T-cell (primary cell): ENCODE measurements at regions not wholly inside any gene's neighbourhood (a gene's known extent, or its start where the extent isn't known, plus 50 kb on each side); places are given as distances from the start of the nearest gene placed in this dataset.
A peak's percentile ranks its signal among the peaks of the same experiment; 100 is the strongest.

ENCODE experiments used
- ATAC-seq, 4 experiments: fragments of 200-7000 bp in 3 of 4; fragments of 150-1000 bp in 1 of 4; cut with Tn5 transposase; replicated peaks in 1 of 4; 1 replicate in 3 of 4; 2 replicates in 1 of 4; pipeline ENCODE4 v1.10.0; 2021; ENCODE audit warnings: moderate library complexity in 3 of 4, mild to moderate bottlenecking in 2 of 4, moderate number of reproducible peaks in 1 of 4
- CTCF ChIA-PET, 2 donors: fragments of 300-600 bp; sonication (Branson Sonifier 250); formaldehyde crosslinking; loops; one replicate each; lab custom pipeline; 2022; ENCODE audit warnings: antibody characterized with exemption in 2 of 2; lab: Charles Lee
- POLR2A ChIA-PET, 2 donors: fragments of 300-600 bp; sonication (Branson Sonifier 250); formaldehyde crosslinking; loops; one replicate each; lab custom pipeline; 2022; ENCODE audit warnings: antibody characterized with exemption in 2 of 2; lab: Charles Lee
- DNase-seq, 35 experiments: peaks; one replicate each; pipeline versions ENCODE4 v3.0.0 to v3.0.0-alpha.2; 2013 to 2023
- H3K27ac ChIP-seq: one replicate; pipeline ENCODE4 v1.5.1; 2013; ENCODE audit warnings: low read length
- H3K27me3 ChIP-seq, 2 experiments: replicated peaks in 1 of 2; 1 replicate in 1 of 2; 2 replicates in 1 of 2; pipeline versions ENCODE4 v1.6.1 to v1.7.0; 2013; ENCODE audit warnings: low read length in 1 of 2, mixed read lengths in 1 of 2; ENCODE audit not compliant: control insufficient read depth in 2 of 2, insufficient read depth in 2 of 2; ENCODE audit errors: extremely low read depth in 1 of 2
- H3K36me3 ChIP-seq, 2 donors: 1 replicate in 1 of 2; 2 replicates in 1 of 2; pipeline versions ENCODE4 v1.6.1 to v1.7.0; 2013; ENCODE audit warnings: low read length in 1 of 2; ENCODE audit not compliant: control insufficient read depth in 2 of 2, insufficient read depth in 1 of 2; ENCODE audit errors: extremely low read depth in 1 of 2
- H3K4me1 ChIP-seq, 2 experiments: 1 replicate in 1 of 2; 2 replicates in 1 of 2; pipeline versions ENCODE4 v1.6.1 to v1.7.0; 2013; ENCODE audit warnings: low read length in 2 of 2, mixed read lengths in 1 of 2; ENCODE audit not compliant: insufficient read depth in 2 of 2, control insufficient read depth in 1 of 2; ENCODE audit errors: extremely low read depth in 1 of 2
- H3K4me3 ChIP-seq, 2 donors: 1 replicate in 1 of 2; 2 replicates in 1 of 2; pipeline versions ENCODE4 v1.5.1 to v1.7.0; 2013; ENCODE audit warnings: mild to moderate bottlenecking in 2 of 2, low read length in 1 of 2, moderate library complexity in 1 of 2; ENCODE audit not compliant: control insufficient read depth in 1 of 2; ENCODE audit errors: extremely low read depth in 1 of 2
- H3K9me3 ChIP-seq: 2 replicates; pipeline ENCODE4 v1.7.0; 2013
- H3K27ac Mint-ChIP-seq, 2 donors: one replicate each; pipeline ENCODE4 v1.8.0; 2020 to 2021; ENCODE audit warnings: mild to moderate bottlenecking in 2 of 2, mixed read lengths in 2 of 2
- H3K27me3 Mint-ChIP-seq, 2 donors: one replicate each; pipeline ENCODE4 v1.8.0; 2021 to 2022; ENCODE audit warnings: mixed read lengths in 2 of 2
- H3K36me3 Mint-ChIP-seq: one replicate; pipeline ENCODE4 v1.8.0; 2021; ENCODE audit warnings: mixed read lengths
- H3K4me1 Mint-ChIP-seq, 3 donors: one replicate each; pipeline ENCODE4 v1.8.0; 2020 to 2022; ENCODE audit warnings: mixed read lengths in 3 of 3, mild to moderate bottlenecking in 1 of 3
- H3K4me3 Mint-ChIP-seq, 3 donors: one replicate each; pipeline ENCODE4 v1.8.0; 2020 to 2022; ENCODE audit warnings: mild to moderate bottlenecking in 3 of 3, mixed read lengths in 3 of 3, moderate library complexity in 3 of 3
- H3K9me3 Mint-ChIP-seq, 3 donors: one replicate each; pipeline ENCODE4 v1.8.0; 2020 to 2022; ENCODE audit warnings: mixed read lengths in 3 of 3
- WGBS: methylation state at CpG from one replicate; pipeline ENCODE4 v1.1.5; 2013; ENCODE audit warnings: missing lambda C conversion rate; ENCODE audit not compliant: insufficient coverage; 5-methylcytosine and 5-hydroxymethylcytosine counted together

DNA sequence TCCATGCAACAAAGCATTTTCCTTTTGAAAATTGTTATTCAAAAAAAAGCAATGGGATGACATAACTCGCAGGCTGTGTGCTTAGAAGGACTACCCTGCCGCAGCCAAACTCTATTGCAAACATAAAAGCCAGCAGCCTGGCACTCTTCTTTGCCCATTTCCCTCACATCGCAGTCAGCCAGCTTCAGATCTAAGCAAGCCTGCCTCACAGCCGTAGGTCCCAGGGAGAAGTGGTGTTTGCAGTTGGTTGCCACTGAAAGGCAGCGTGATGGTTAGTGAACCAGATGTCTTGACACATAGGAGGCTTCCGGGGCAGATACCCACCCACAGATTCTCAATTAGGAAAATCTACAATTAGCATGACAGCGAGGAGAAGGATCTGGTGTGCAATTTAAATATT lies 655.2 kb downstream of the RNF144A start:
- POLR2A ChIA-PET = no interaction called here

DNA sequence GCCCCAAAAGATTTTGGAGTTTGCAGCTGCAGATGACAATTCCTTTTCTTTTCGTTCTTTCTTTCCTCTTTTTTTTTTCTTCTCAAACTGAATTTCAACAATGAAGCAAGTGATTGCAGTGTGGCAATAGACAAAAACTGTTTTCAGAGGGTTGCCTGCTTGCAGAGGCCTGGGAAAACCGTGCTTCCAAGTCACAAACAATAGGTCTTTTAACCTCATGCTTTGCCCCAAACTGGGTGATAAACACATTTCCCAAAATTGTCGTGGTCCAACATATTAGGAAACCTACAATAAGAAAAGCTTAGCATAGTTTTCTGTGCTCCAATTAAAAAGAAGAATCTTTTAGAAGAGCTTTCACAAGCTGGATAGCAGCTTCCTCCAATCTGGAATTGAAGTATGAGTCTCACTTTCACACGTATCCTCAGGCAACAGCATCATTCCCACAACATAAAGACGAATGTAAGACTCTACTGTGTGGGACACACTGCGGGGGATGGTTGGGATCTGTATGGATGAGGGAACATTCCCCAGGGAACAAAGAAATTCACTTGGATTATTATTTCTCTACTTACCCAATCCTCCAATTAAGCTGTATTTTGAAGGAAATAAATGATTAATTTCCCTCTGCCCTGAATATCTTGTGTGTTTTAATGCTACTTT lies 656.1 kb downstream of the RNF144A start:
- no peaks in the 10 kb centered on the region for H3K27me3 ChIP-seq
- ChIA-PET POLR2A (no interaction called here), CTCF (no interaction called here)
- peaks cover 31 to 41% of the 10 kb centered on the region in 2 experiments for H3K4me1 ChIP-seq
- H3K27me3 Mint-ChIP-seq = no peaks in the 10 kb centered on the region
- H3K27ac Mint-ChIP-seq = peak overlapping the region; percentile 72 to 81
- H3K4me3 Mint-ChIP-seq = peak overlapping the region in 1 of 3 donors; percentile 31
- H3K9me3 ChIP-seq = no peaks in the 10 kb centered on the region
- H3K27ac ChIP-seq = no peak overlapping the region
- H3K4me3 ChIP-seq = no peak overlapping the region
- H3K4me1 Mint-ChIP-seq = peaks cover 42 to 44% (median 42%) of the 10 kb centered on the region in 3 donors
- no peak for DNase-seq
- peaks cover 8% of the 10 kb centered on the region for H3K36me3 Mint-ChIP-seq
- H3K9me3 Mint-ChIP-seq = peaks cover 10 to 11% (median 11%) of the 10 kb centered on the region in 3 donors
- H3K36me3 ChIP-seq = no peaks in the 10 kb centered on the region
- WGBS = no CpG with 5 or more reads among the region's 6 CpGs
- ATAC-seq = no peak

More for the DNA sequence above, 655.2 kb downstream of the RNF144A start:
- Histone ChIP-seq H3K4me1 (peaks cover 38 to 48% of the 10 kb centered on the region in 2 experiments), H3K36me3 (no peaks in the 10 kb centered on the region), H3K4me3 (no peak overlapping the region), H3K27me3 (no peaks in the 10 kb centered on the region), H3K9me3 (no peaks in the 10 kb centered on the region), H3K27ac (no peak overlapping the region)
- peak in 32 of 35 experiments; percentile 6 to 63 (median 24) for DNase-seq
- no peaks in the 10 kb centered on the region for H3K27me3 Mint-ChIP-seq
- ATAC-seq = peak; percentile 39 to 46 (median 44)
- H3K27ac Mint-ChIP-seq = peak overlapping the region; percentile 72 to 81
- 60% methylated on average over 1 of the region's 7 CpGs for WGBS
- peaks cover 1% of the 10 kb centered on the region for H3K36me3 Mint-ChIP-seq
- H3K4me3 Mint-ChIP-seq = peak overlapping the region in 2 of 3 donors; percentile 6 to 31
- CTCF ChIA-PET = no interaction called here
- H3K4me1 Mint-ChIP-seq = peaks cover 51 to 52% (median 51%) of the 10 kb centered on the region in 3 donors
- peaks cover 1 to 3% (median 3%) of the 10 kb centered on the region in 3 donors for H3K9me3 Mint-ChIP-seq

DNA sequence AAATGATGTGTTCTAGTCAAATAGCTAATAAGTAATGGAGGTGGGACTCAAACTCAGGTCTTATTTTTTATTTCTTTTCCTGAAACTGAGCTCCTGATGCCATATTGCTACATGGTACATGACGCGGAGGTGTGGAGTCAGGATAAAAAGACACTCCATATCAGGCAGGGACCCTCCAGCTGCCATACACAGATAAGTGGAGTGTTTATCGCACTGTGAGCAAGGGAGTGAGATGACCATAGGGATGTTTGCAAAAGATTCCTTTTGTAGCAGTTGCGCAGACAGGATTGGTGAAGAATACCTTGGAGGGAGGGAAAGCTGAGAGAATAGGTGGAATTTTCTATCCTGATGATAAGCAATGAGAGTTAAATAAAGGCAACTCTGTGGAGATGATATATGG lies 657.2 kb downstream of the RNF144A start:
- H3K36me3 ChIP-seq = no peaks in the 10 kb centered on the region
- Mint-ChIP-seq H3K4me3 (no peak overlapping the region), H3K4me1 (peaks cover 33 to 34% (median 34%) of the 10 kb centered on the region in 3 donors), H3K36me3 (peaks cover 9% of the 10 kb centered on the region), H3K27me3 (no peaks in the 10 kb centered on the region), H3K27ac (no peak overlapping the region), H3K9me3 (peaks cover 11 to 19% (median 18%) of the 10 kb centered on the region in 3 donors)
- ATAC-seq = no peak
- peaks cover 20 to 32% of the 10 kb centered on the region in 2 experiments for H3K4me1 ChIP-seq
- H3K27me3 ChIP-seq = no peaks in the 10 kb centered on the region
- no peaks in the 10 kb centered on the region for H3K9me3 ChIP-seq
- no peak for DNase-seq
- POLR2A ChIA-PET = interaction anchor here in 1 of 2 donors (0.5 kb wide), 1 partner anchor 93 kb away, joined by 4 read pairs; no protein-coding TSS in a partner anchor
- H3K27ac ChIP-seq = no peak overlapping the region
- CTCF ChIA-PET = no interaction called here
- 100% methylated on average over 2 of the region's 4 CpGs for whole genome bisulfite sequencing
- no peak overlapping the region for H3K4me3 ChIP-seq

GRCh38 chr2:7577769-7578168 lies 660.6 kb downstream of the RNF144A start:
- Mint-ChIP-seq H3K27ac (no peak overlapping the region), H3K4me3 (no peak overlapping the region), H3K27me3 (no peaks in the 10 kb centered on the region), H3K9me3 (peaks cover 11 to 23% (median 19%) of the 10 kb centered on the region in 3 donors), H3K4me1 (peaks cover 7 to 8% (median 7%) of the 10 kb centered on the region in 3 donors), H3K36me3 (peaks cover 9% of the 10 kb centered on the region)
- DNase-seq = no peak
- POLR2A ChIA-PET = interaction anchor here in 1 of 2 donors (0.5 kb wide), 1 partner anchor 138 kb away, joined by 3 read pairs; no protein-coding TSS in a partner anchor
- ATAC-seq = no peak
- CTCF ChIA-PET = no interaction called here
- Histone ChIP-seq H3K4me3 (no peak overlapping the region), H3K27me3 (no peaks in the 10 kb centered on the region), H3K27ac (no peak overlapping the region), H3K9me3 (no peaks in the 10 kb centered on the region), H3K36me3 (no peaks in the 10 kb centered on the region), H3K4me1 (peaks cover 3 to 4% of the 10 kb centered on the region in 2 experiments)
- no CpG with 5 or more reads among the region's 1 CpG for WGBS

- ChIA-PET POLR2A (interaction anchor here (0.6 to 1.0 kb wide), 2 partner anchors 11 to 757 kb away, joined by 3 to 4 read pairs; no protein-coding TSS in a partner anchor), CTCF (no interaction called here)
- Histone ChIP-seq H3K4me1 (no peaks in the 10 kb centered on the region), H3K27ac (no peak overlapping the region), H3K27me3 (no peaks in the 10 kb centered on the region), H3K36me3 (no peaks in the 10 kb centered on the region), H3K4me3 (no peak overlapping the region), H3K9me3 (no peaks in the 10 kb centered on the region)
- H3K27me3 Mint-ChIP-seq = no peaks in the 10 kb centered on the region
- ATAC-seq = no peak
- no peaks in the 10 kb centered on the region for H3K36me3 Mint-ChIP-seq
- H3K9me3 Mint-ChIP-seq = peaks cover 4 to 7% (median 4%) of the 10 kb centered on the region in 3 donors
- peaks cover 0 to 3% (median 2%) of the 10 kb centered on the region in 3 donors for H3K4me1 Mint-ChIP-seq
- H3K4me3 Mint-ChIP-seq = no peak overlapping the region
- no peak overlapping the region for H3K27ac Mint-ChIP-seq
- no peak for DNase-seq
These were observed 666.8 kb downstream of the RNF144A start for GRCh38 chr2:7584017-7584416.

DNA sequence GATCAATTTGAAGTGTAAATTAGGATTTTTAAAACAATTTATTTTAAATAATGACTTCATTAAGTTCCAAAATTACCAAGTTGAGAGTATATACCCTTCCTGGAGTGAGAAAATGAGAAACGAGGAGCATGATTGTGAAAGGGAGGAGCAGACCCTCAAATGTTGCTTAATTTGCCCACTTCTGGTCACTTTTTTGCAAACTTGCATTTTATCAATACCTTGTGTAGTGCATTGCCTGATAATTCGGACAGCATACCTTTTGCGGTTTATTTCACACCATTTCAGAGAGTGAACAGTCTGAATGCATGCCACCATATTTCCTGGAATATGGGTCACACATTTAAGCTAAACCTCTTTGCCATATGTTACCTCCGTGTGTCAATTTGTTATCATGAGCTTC lies 669.7 kb downstream of the RNF144A start:
- Mint-ChIP-seq H3K9me3 (peaks cover 0 to 4% (median 0%) of the 10 kb centered on the region in 3 donors), H3K36me3 (no peaks in the 10 kb centered on the region), H3K4me1 (peaks cover 0 to 4% (median 3%) of the 10 kb centered on the region in 3 donors), H3K27me3 (no peaks in the 10 kb centered on the region), H3K27ac (no peak overlapping the region), H3K4me3 (no peak overlapping the region)
- H3K27me3 ChIP-seq = no peaks in the 10 kb centered on the region
- H3K27ac ChIP-seq = no peak overlapping the region
- no peaks in the 10 kb centered on the region for H3K36me3 ChIP-seq
- ChIA-PET POLR2A (no interaction called here), CTCF (no interaction called here)
- H3K9me3 ChIP-seq = no peaks in the 10 kb centered on the region
- ATAC-seq (no peak), DNase-seq (no peak)
- 83% methylated on average over 4 of the region's 4 CpGs for WGBS
- no peak overlapping the region for H3K4me3 ChIP-seq
- H3K4me1 ChIP-seq = no peaks in the 10 kb centered on the region
